Ishikawa (cell line): ENCODE measurements at regions not wholly inside any gene's neighbourhood (a gene's known extent, or its start where the extent isn't known, plus 50 kb on each side); places are given as distances from the start of the nearest gene placed in this dataset.

Source experiments
- CEBPB ChIP-seq: IDR thresholded peaks from 2 replicates; pipeline ENCODE4 v1.6.1; 2012
- CREB1 ChIP-seq: IDR thresholded peaks from 2 replicates; pipeline ENCODE4 v1.6.1; 2012; ENCODE audit warnings: low read depth
- EGR1 ChIP-seq: IDR thresholded peaks from 2 replicates; pipeline ENCODE4 v1.6.1; 2012
- EP300 ChIP-seq: IDR thresholded peaks from 2 replicates; pipeline ENCODE4 v1.6.1; 2012; ENCODE audit warnings: borderline replicate concordance
- FOXM1 ChIP-seq: IDR thresholded peaks from 2 replicates; pipeline ENCODE4 v1.6.1; 2012; ENCODE audit warnings: low read depth, borderline replicate concordance
- MAX ChIP-seq: IDR thresholded peaks from 2 replicates; pipeline ENCODE4 v1.6.1; 2012
- NFIC ChIP-seq: IDR thresholded peaks from 2 replicates; pipeline ENCODE4 v1.6.1; 2012
- RAD21 ChIP-seq: IDR thresholded peaks from 2 replicates; pipeline ENCODE4 v1.6.1; 2012; ENCODE audit warnings: low read depth
- REST ChIP-seq: IDR thresholded peaks from 2 replicates; pipeline ENCODE4 v1.6.1; 2012; ENCODE audit warnings: low read depth, mild to moderate bottlenecking
- TAF1 ChIP-seq: IDR thresholded peaks from 2 replicates; pipeline ENCODE4 v1.6.1; 2012; ENCODE audit warnings: low read depth, mild to moderate bottlenecking
- TCF12 ChIP-seq: IDR thresholded peaks from 2 replicates; pipeline ENCODE4 v1.6.1; 2012; ENCODE audit warnings: low read depth
- TEAD4 ChIP-seq: IDR thresholded peaks from 2 replicates; pipeline ENCODE4 v1.6.1; 2012
- USF1 ChIP-seq: IDR thresholded peaks from 2 replicates; pipeline ENCODE4 v1.6.1; 2012
- YY1 ChIP-seq: IDR thresholded peaks from 2 replicates; pipeline ENCODE4 v1.6.1; 2012; ENCODE audit warnings: low read depth
- ZBTB7A ChIP-seq: IDR thresholded peaks from 2 replicates; pipeline ENCODE4 v1.6.1; 2012; ENCODE audit warnings: low read depth

- TF ChIP-seq TEAD4: no peak
- no peak for TF ChIP-seq REST
- TF ChIP-seq TAF1: no peak
- TF ChIP-seq NFIC: no peak
- no peak for TF ChIP-seq RAD21
- no peak for TF ChIP-seq EGR1
- TF ChIP-seq CREB1: no peak
- no peak for TF ChIP-seq FOXM1
- TF ChIP-seq EP300: no peak
- TF ChIP-seq ZBTB7A: no peak
- no peak for TF ChIP-seq TCF12
- TF ChIP-seq CEBPB: no peak
- no peak for TF ChIP-seq USF1
- no peak for TF ChIP-seq MAX
- no peak for TF ChIP-seq YY1
Observed at GRCh38 chr9:86511614-86512360, 157.6 kb upstream of the TUT7 start.

GRCh38 chr9:86508208-86508903, 154.1 kb upstream of the TUT7 start:
- no peak for TF ChIP-seq ZBTB7A
- no peak for TF ChIP-seq REST
- no peak for TF ChIP-seq MAX
- TF ChIP-seq TCF12: no peak
- TF ChIP-seq NFIC: no peak
- TF ChIP-seq CREB1: no peak
- no peak for TF ChIP-seq FOXM1
- TF ChIP-seq USF1: no peak
- no peak for TF ChIP-seq TEAD4
- no peak for TF ChIP-seq TAF1
- no peak for TF ChIP-seq EGR1
- no peak for TF ChIP-seq EP300
- TF ChIP-seq CEBPB: no peak
- no peak for TF ChIP-seq RAD21
- no peak for TF ChIP-seq YY1

- TF ChIP-seq RAD21 (no peak), ZBTB7A (no peak), REST (no peak), CEBPB (no peak), FOXM1 (no peak), TEAD4 (no peak), YY1 (no peak), NFIC (no peak), USF1 (no peak), TAF1 (no peak)
Observed at GRCh38 chr9:86507212-86507630, 153.0 kb upstream of the TUT7 start.

- no peak for TF ChIP-seq REST
Observed at GRCh38 chr9:86503942-86504341, 149.7 kb upstream of the TUT7 start.
